COR-L47 (cell line): ENCODE measurements at regions not wholly inside any gene's neighbourhood (a gene's known extent, or its start where the extent isn't known, plus 50 kb on each side); places are given as distances from the start of the nearest gene placed in this dataset.

Experiments
- DNase-seq: peaks from one replicate; lab custom pipeline; 2025; lab: John Stamatoyannopoulos, UW

DNA sequence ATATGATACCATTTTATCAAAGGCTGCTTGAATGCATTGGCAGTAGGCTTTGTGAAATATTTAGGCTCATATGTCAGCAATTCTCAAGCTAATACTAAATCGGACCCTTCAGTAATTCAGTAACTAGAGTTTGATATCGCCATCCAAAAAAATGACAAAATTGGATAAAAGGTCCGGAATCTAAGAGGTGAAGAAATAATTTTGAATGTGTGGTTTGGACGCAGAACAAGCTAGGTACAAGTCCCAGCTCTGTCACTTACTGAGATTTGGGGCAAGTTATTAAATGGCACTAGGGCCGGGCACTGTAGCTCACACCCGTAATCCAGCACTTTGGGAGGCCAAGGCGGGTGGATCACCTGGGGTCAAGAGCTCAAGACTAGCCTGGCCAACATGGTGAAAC, 956.5 kb downstream of the CDH11 start:
- no peak for DNase-seq

DNA sequence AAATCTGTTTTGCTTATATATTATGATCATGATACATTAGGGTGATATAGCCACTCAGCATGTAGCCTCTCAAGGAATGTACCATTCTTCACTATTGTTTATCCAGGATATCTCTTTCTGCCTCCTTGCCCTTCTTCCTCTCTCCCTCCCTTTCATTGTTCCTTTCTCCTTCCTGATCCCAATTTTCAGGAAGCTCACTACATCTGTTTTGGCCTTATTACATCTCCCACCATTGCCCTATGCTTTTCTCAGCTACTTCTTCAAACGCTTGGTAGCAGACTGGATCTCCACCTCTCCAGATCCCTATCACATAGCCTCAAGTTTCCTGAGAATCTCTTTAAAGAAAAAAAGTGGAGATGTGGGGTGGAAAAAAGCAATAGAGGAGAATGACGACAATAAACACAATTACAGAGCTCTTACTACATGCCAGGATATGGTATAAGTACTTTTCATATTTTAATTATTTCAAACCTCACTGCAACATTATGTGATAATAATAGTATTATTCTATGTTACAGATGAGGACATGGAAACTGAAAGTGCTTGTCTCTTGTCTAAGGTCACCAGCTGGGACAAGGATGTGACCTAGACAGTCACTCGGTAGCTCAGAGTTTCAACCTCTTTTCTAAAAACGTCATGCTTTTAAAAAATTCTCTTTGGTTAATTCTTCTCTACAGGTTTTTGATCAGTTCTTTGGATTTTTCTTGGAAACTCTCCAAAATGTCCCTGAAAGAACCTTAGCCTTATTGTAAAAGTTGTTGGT, 959.1 kb downstream of the CDH11 start:
- no peak for DNase-seq

GRCh38 chr16:64159976-64160375, 961.9 kb downstream of the CDH11 start:
- no peak for DNase-seq

DNA sequence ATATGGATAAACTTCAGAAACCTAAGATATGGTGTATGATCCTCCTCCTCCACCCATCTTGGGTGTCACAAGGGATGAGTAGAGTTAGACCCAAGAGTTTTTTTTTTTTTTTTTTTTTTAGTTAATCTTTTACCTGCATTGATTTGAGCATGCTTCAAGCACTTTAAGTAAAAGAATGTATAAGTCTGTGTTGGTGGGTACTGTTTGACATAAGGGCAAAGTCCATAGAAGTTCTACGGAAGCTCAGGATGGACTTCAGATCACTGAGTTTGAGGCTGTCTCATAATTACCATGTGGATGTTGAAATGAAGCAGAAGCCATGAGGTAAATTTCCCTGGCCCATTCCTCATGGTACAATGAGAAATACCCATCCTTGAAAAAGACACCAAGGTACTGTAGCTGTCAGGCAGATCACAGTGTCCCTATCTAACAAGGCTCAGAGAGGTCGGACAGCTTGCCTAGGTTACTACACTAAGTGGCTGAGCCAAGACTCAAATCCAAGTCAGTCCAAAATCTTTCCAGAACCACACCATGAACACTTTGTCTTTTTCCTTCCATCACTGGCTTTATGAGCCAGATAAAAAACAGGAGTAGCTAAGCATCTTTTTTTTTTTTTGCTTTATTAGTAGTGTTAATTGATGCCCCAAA, 962.8 kb downstream of the CDH11 start:
- no peak for DNase-seq

DNA sequence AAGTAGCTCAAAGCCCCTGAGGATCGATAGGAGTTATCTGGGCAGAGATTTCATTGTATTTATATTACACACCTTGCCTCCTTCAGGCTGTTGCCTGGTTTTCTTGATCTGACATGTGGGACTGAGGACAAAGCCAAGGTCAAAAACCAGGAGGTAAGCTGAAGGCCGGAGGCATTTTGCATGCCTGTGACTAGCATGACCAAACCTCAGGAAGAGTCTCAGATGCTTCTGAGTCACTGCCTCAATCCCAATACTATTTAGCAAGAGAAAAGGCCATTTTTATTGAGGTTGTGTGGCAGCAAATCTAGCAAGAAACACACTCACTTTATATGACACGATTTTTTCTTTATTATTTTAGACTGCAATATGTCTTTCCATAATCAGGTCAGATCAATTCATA, 968.1 kb downstream of the CDH11 start:
- no peak for DNase-seq

GRCh38 chr16:64151990-64152767, 969.7 kb downstream of the CDH11 start:
- no peak for DNase-seq

GRCh38 chr16:64150193-64150592, 971.7 kb downstream of the CDH11 start:
- no peak for DNase-seq

- no peak for DNase-seq
These were observed 972.1 kb downstream of the CDH11 start for GRCh38 chr16:64149756-64150155.

- DNase-seq, result no peak
These were observed 973.5 kb downstream of the CDH11 start for GRCh38 chr16:64148356-64148755.

DNA sequence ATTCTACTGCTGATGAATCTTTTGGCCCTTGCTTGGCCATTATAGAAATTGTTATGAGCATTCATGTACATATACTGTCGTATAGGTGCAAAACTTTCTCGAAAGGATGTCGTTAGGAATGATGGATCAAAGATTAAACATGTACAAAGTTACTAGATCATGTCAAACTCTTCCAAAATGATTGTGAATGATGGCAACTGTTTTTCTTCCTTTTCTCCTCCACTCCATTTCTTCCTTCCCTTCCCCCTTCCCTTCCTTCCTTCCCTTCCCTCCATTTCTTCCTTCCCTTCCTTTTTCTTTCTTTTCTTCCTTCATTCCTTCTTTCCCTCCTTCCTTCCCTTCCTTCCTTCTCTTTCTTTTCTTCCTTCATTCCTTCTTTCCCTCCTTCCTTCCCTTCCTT, 973.9 kb downstream of the CDH11 start:
- no peak for DNase-seq

- no peak for DNase-seq
These were observed 977.2 kb downstream of the CDH11 start for GRCh38 chr16:64144617-64145016.

GRCh38 chr16:64138621-64139020, 983.2 kb downstream of the CDH11 start:
- DNase-seq, result no peak

GRCh38 chr16:64138006-64138405, 983.9 kb downstream of the CDH11 start:
- no peak for DNase-seq

GRCh38 chr16:64136743-64137142, 985.1 kb downstream of the CDH11 start:
- no peak for DNase-seq

- no peak for DNase-seq
These were observed 985.5 kb downstream of the CDH11 start for GRCh38 chr16:64136314-64136713.

GRCh38 chr16:64133366-64133765, 988.5 kb downstream of the CDH11 start:
- DNase-seq, result no peak

DNA sequence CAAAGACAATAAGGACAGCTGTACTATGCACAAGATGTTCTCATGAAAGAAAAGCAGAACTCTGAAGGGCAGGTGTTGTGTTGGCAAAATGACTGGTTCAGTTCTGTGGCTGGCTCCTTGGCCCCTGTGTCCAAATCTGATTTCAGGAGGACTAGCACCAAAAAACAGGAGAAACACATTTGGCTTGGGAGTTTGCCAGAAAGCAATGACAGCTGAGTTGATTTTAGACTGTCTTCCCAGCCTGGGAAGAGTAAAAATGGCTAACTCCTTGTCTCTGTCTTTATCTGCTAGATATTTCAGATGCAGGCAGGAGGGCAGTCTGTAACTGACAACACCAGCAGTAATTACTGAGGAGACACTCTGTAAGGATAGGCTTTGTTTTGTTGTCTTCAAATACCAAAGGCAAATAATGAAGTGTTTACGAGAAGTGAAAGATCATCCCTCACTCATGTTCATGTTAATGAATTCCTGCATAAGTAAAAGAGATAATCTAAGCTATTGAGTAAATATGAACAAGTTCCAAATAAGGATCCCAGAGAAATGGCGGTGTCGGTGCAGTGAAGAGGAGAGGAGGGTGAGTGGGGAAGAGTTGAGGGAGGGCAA, 989.0 kb downstream of the CDH11 start:
- no peak for DNase-seq

- no peak for DNase-seq
These were observed 989.7 kb downstream of the CDH11 start for GRCh38 chr16:64132190-64132589.

DNA sequence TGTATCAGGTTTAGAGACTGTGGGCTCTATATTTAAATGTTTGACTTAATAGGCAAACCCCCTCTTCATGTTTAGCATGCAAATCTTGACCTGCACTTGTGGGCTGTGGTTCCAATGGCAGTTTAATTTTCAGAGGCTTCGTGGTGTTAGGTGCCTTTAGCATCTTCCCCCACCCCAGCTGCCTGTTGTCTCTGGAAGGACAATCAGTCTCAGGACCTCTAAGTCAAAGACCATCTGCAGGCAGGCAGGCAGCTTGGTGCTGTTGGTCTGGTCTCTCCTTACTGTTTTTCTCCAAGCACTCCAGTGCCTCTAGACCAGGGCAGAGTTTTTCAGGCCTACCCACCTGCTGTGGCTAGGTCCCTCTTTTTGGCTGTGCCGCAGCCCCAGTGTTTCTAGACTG, 990.4 kb downstream of the CDH11 start:
- DNase-seq, result no peak

DNA sequence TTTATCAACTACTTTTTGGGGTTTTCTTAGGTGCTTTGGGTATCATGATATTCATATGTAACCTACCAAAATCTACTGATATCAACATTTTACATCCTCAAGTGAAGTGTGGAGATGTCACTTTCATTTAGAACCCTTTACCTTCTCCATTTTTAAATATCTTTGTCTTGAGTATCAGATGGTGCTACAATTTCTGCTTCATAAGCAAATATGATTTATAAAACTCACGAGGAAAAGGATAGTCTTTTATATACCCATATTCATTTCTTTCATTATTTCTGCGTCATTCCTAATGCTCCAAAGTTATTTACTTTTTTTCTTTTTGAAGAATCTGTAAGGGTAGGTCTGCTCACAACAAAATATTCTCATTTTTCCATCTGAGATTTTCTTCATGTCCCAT, 991.7 kb downstream of the CDH11 start:
- DNase-seq, result no peak

DNA sequence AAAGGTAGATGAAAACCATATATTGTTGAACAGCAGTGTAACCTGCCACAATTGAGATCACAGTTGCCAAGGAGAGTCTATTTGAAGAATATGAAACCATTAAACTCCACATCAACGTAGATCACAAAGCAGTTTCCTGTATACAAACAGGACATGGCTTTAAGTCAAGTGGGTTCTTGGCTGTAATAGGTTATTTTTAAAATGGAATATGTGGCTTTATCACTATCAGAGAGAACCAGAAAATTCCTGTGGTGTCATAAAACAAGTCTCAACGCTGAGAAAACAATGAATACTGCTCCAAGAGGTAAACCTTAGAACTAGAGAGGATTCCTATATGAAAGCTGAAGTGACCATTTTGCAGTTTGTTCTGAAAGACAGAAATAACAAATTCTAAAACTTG, 999.7 kb downstream of the CDH11 start:
- no peak for DNase-seq

GRCh38 chr16:64121473-64121872, 1000.4 kb downstream of the CDH11 start:
- no peak for DNase-seq

- DNase-seq, result no peak
These were observed 1005.7 kb downstream of the CDH11 start for GRCh38 chr16:64116151-64116550.
